HG02885 (cell line): ENCODE measurements at regions not wholly inside any gene's neighbourhood (a gene's known extent, or its start where the extent isn't known, plus 50 kb on each side); places are given as distances from the start of the nearest gene placed in this dataset.

ENCODE experiments used
- ATAC-seq: cut with Tn5 transposase; IDR thresholded peaks from one replicate; pipeline ENCODE4 v1.9.1; 2021; ENCODE audit warnings: mild to moderate bottlenecking; ENCODE audit not compliant: unreplicated experiment, poor library complexity

DNA sequence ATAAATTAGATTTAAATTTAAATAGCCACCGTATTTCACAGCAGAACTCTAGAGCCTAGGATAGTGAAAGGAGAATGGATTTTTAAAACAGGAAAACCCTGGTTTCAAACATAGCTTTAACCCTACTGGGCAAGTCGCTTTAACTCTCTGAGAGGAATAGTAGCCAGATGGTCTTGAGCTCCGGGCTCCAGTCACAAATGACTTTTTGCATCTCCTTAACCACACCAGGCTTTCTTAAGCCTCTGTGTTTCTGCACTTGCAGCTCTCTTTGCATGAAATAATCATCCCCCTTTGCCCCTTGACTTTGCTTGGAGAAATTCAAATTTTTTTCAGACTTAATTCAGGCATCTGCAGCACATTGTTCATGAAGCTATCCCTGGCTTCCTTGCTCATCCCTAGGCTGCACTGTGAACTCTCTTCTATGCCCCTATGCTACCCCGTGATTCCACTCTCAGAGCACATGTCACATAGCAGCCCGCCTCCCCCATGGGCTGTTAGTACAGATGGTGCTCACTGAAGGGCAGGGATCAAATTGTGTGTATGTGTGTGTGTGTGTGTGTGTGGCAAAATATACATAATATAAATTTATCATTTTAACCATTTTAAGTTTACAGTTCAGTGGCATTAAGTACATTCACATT lies 68.8 kb upstream of the DAB1 start:
- no peak for ATAC-seq

DNA sequence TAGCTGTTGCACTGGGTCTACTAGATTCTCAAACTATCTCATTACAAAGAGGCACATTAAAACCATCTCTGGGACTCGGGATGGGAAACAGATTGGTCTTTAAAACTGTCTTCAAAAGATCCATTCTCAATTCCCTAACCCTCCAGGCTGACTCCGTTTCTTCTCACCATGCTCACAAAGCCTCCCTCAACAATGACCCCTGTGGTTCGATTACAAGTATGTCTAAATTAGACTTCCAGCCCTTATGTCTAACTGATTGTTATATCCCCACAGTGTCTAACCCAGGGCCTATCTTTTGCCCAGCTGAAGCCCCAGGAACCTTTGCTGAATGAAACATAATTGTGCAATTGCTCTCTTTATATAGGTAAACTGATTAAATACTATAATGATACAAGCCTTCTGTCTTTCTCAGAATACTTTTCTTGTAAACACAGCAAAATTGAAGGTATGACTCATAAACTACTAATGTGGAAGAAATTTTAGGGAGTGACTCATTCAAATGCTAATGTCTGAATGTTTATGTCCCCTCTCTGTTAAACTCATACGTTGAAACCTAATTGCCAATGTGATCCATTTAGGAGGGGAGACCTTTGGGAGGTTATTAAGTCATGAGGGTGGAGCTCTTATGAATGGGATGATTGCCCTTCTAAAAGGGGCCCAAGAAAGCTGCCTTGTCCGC lies 65.6 kb upstream of the DAB1 start:
- ATAC-seq, result no peak

DNA sequence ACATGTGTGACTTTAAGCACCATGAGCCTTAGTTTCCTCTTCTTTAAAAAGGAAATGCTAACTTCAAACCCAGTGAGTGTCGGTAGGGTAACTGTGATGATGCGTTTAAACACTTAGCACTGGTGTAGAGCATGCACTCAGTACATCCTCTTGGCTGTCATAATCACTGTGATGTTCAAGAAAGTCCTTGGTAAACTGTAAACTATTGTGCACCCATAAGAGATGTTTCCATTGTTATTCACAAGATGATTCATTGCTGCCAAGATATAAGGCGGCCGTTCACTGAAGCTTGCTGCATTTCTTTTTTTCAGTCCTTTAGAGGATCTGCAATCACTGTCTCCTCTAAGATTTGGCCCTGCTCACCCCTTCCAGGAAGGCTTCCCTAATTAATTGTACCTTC lies 61.8 kb upstream of the DAB1 start:
- ATAC-seq, result no peak

DNA sequence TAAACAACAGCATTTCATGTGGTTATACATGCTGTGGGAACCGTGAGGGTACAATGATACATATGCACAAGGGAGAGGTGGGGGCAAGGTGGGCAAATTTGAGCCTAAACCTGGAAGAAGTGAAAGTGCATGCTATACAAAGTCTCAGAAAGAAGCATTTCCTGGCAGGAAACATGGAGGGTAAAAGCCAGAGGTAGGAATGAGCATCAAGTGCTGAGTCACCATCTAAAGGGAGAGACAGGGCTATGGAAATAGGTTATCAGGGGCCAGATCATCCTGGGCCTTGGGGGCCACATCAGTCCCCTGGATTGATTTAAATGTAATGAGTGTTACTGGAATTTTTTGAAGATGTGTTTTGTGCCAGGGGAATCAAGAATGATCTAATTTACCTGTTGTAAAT lies 60.1 kb upstream of the DAB1 start:
- ATAC-seq, result no peak

DNA sequence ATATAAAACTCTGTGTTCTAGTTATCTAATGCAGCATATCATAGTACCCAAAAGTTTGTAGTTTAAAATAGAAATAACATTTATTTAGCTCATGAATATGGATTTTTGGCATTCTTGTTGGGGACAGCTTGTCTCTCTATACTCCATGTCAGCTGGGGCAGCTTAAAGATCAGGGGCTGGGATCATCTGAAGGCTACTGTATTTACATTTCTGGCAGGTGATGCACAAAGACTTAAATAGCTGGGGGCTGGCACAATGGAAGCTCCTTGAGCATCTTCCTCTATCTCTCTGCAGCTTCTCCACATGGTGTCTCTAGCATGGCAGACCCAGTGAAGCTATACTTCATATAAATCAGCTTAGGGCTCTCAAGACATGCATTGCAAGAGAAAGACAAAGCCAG lies 55.6 kb upstream of the DAB1 start:
- ATAC-seq, result no peak

DNA sequence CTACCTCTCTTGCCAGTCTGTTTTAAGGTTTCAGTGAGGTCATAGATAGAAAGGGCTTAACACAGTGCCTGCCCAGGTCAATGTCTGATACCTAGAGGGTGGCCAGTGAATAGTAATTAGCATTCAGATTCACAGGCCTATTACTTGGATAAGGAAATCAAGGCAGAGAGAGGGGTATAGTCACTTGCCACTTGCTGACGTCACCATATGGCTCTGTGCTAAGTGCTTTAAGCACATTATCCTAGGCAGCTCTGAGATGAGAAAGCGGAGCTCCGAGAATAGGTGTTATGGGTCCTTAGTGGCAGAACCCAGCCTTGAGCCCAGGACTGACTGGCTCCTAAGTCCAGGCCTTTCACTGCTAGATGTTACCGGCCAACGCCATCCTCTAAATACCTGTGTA lies 51.5 kb upstream of the DAB1 start:
- no peak for ATAC-seq

DNA sequence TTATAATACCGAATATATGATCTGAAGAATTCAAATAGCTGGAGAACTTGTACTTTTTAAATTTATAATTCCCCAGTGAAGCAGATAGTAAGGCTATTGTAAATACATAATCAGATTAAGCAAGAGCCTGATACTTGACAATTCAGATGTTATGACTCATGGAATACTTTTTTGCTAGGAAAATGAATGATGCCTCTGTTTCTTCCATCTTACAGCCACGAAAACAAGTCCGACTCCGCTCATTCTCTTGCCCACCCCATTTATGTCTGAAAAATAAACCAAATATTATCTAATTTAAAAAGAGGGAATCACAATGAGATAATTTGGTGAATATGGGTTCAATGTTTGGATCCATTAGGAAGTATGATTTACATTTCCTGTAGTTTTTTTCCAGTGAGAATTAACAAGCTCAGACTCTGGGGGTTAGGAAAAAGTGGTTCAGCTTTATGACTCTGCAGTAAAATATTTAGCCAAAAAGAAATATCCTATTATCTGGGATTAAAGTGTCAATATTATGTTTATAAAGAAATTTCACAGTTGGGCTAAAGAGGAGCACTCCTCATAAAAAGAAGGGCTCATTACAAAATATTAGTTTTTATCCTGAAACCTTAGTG lies 50.4 kb upstream of the DAB1 start:
- ATAC-seq, result no peak
